Loucy (cell line): ENCODE measurements at regions not wholly inside any gene's neighbourhood (a gene's known extent, or its start where the extent isn't known, plus 50 kb on each side); places are given as distances from the start of the nearest gene placed in this dataset.

Experiments used
- H2AFZ ChIP-seq: fragments of 200-600 bp; sonication (generic); 2 replicates; pipeline ENCODE4 v1.6.0; 2016; ENCODE audit warnings: antibody characterized with exemption, mild to moderate bottlenecking, low read length, moderate library complexity
- H3F3A ChIP-seq: fragments of 200-600 bp; 2 replicates; pipeline ENCODE4 v1.6.0; 2016; ENCODE audit warnings: antibody characterized with exemption, low read depth, mild to moderate bottlenecking
- H3K27me3 ChIP-seq: fragments of 200-600 bp; sonication (generic); 2 replicates; pipeline ENCODE4 v1.6.1; 2014; ENCODE audit warnings: low read length, mild to moderate bottlenecking; ENCODE audit not compliant: insufficient read depth, poor library complexity, severe bottlenecking
- H3K36me3 ChIP-seq: fragments of 200-600 bp; sonication (generic); 2 replicates; pipeline ENCODE4 v1.6.1; 2016; ENCODE audit warnings: low read length; ENCODE audit not compliant: insufficient read depth
- H3K4me1 ChIP-seq: fragments of 200-600 bp; sonication (generic); 2 replicates; pipeline ENCODE4 v1.5.1; 2014; ENCODE audit warnings: low read length, mild to moderate bottlenecking; ENCODE audit not compliant: insufficient read depth, poor library complexity, severe bottlenecking
- H3K4me2 ChIP-seq: fragments of 200-600 bp; sonication (generic); 2 replicates; pipeline ENCODE4 v1.6.0; 2014; ENCODE audit warnings: antibody characterized with exemption, low read length, low read depth, mild to moderate bottlenecking; ENCODE audit not compliant: poor library complexity, severe bottlenecking
- H3K4me3 ChIP-seq: fragments of 200-600 bp; sonication (generic); 2 replicates; pipeline ENCODE4 v1.5.1; 2014; ENCODE audit warnings: low read length, mild to moderate bottlenecking, mixed read lengths; ENCODE audit not compliant: poor library complexity, severe bottlenecking
- H3K79me2 ChIP-seq: fragments of 200-600 bp; sonication (generic); 2 replicates; pipeline ENCODE4 v1.6.1; 2014; ENCODE audit warnings: low read length; ENCODE audit not compliant: insufficient read depth
- H3K9ac ChIP-seq: fragments of 200-600 bp; sonication (generic); 2 replicates; pipeline ENCODE4 v1.6.0; 2014; ENCODE audit warnings: mild to moderate bottlenecking, low read depth, low read length, moderate library complexity; ENCODE audit not compliant: poor library complexity, severe bottlenecking
- H3K9me2 ChIP-seq: fragments of 200-600 bp; sonication (generic); replicated peaks from 2 replicates; pipeline ENCODE4 v1.6.1; 2016; ENCODE audit warnings: low read depth, low read length, mixed read lengths
- H3K9me3 ChIP-seq: fragments of 200-600 bp; sonication (generic); 2 replicates; pipeline ENCODE4 v1.6.1; 2014; ENCODE audit warnings: mild to moderate bottlenecking, antibody characterized with exemption, low read length, low read depth; ENCODE audit not compliant: insufficient read depth
- H4K20me1 ChIP-seq: fragments of 200-600 bp; sonication (generic); 2 replicates; pipeline ENCODE4 v1.6.0; 2014; ENCODE audit warnings: antibody characterized with exemption, low read length, mild to moderate bottlenecking; ENCODE audit not compliant: insufficient read depth, poor library complexity, severe bottlenecking
- EZH2phosphoT487 ChIP-seq: fragments of 200-600 bp; IDR thresholded peaks from 2 replicates; pipeline ENCODE4 v1.6.1; 2018; ENCODE audit warnings: antibody characterized with exemption, mild to moderate bottlenecking, moderate library complexity, borderline replicate concordance
- TF ChIP-seq, protein P1 (sequence below): fragments of 200-600 bp; sonication (generic); conservative IDR thresholded peaks from 2 replicates; pipeline ENCODE4 v1.5.1; 2014; ENCODE audit warnings: mild to moderate bottlenecking, antibody characterized with exemption, low read length

DNA sequence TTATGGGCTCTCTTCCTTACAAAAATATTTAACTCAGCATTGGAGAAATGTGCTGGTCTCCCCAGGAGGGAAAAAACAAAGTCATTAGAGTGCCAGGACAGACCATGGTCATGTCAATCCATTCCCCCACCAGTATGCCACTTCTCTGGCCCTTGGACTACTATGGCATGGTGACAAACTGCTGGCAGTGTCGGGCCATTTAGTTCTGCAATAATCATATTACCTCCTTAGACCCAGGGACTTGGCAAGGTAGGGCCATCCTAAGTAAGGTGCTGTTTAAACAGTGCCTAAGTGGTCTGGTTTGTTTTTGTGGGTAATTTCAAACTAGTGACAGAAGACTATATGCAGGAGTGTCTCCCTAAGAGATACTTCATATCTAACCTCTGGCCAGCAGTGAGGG, 177.8 kb upstream of the STK32A start:
- Histone ChIP-seq H3K9me2 (no peaks in the 10 kb centered on the region), H4K20me1 (no peaks in the 10 kb centered on the region), H3F3A (no peaks in the 10 kb centered on the region), H3K4me2 (no peak overlapping the region), H3K4me3 (no peak overlapping the region), H3K9ac (no peak overlapping the region), H3K9me3 (no peaks in the 10 kb centered on the region), H3K79me2 (no peaks in the 10 kb centered on the region), H2AFZ (no peak overlapping the region), H3K4me1 (no peaks in the 10 kb centered on the region), H3K36me3 (no peaks in the 10 kb centered on the region), H3K27me3 (no peaks in the 10 kb centered on the region)
- TF ChIP-seq EZH2phosphoT487, result no peak
- TF ChIP-seq, protein P1, sequence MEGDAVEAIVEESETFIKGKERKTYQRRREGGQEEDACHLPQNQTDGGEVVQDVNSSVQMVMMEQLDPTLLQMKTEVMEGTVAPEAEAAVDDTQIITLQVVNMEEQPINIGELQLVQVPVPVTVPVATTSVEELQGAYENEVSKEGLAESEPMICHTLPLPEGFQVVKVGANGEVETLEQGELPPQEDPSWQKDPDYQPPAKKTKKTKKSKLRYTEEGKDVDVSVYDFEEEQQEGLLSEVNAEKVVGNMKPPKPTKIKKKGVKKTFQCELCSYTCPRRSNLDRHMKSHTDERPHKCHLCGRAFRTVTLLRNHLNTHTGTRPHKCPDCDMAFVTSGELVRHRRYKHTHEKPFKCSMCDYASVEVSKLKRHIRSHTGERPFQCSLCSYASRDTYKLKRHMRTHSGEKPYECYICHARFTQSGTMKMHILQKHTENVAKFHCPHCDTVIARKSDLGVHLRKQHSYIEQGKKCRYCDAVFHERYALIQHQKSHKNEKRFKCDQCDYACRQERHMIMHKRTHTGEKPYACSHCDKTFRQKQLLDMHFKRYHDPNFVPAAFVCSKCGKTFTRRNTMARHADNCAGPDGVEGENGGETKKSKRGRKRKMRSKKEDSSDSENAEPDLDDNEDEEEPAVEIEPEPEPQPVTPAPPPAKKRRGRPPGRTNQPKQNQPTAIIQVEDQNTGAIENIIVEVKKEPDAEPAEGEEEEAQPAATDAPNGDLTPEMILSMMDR, result no peak

DNA sequence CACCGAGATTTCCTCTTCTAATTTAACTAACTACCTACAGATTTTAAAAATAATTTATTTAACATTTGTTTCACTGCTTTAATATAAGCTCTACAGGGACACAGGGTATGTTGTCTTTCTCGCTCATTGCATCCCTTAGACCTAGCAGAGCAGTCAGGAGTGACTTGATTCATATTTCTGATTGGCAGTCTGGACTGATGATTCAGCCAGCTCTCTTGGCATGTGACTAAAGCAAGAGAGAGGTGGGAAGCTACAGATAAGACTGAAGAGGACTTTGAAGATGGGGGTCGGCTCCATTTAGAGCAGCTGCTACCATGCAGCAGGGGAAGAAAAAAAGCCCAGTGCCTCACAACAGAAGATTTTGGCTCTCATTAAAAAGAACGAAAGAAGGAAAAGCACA, 173.4 kb upstream of the STK32A start:
- no peaks in the 10 kb centered on the region for H3K4me1 ChIP-seq
- H3F3A ChIP-seq, result no peaks in the 10 kb centered on the region
- no peak overlapping the region for H3K4me3 ChIP-seq
- no peaks in the 10 kb centered on the region for H3K36me3 ChIP-seq
- TF ChIP-seq EZH2phosphoT487, result no peak
- TF ChIP-seq, protein P1, result no peak
- no peak overlapping the region for H3K9ac ChIP-seq
- no peaks in the 10 kb centered on the region for H3K9me2 ChIP-seq
- H4K20me1 ChIP-seq, result no peaks in the 10 kb centered on the region
- H3K79me2 ChIP-seq, result no peaks in the 10 kb centered on the region
- H3K27me3 ChIP-seq, result no peaks in the 10 kb centered on the region
- H3K4me2 ChIP-seq, result no peak overlapping the region
- no peaks in the 10 kb centered on the region for H3K9me3 ChIP-seq
- H2AFZ ChIP-seq, result no peak overlapping the region

DNA sequence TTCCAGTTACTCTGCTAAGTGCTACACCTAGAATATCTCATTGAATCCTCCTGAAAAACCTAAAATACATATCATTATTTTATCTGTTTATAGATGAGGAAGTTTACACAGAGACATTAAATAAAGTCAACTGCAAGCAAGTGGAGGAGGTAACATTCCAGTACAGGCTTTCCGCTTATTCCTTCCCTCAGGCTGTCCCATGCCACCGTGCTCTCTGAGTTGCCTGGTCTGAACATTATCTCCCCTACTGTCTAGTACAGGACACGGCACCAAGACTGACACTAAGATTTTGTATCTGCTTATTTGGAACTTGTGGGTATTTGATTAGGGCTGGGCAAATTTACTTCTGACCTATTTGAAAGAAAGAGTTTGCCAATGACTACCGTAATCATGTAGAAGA, 172.4 kb upstream of the STK32A start:
- Histone ChIP-seq H2AFZ (no peak overlapping the region), H3K36me3 (no peaks in the 10 kb centered on the region), H4K20me1 (no peaks in the 10 kb centered on the region), H3K4me3 (no peak overlapping the region), H3K4me1 (no peaks in the 10 kb centered on the region), H3K9me2 (no peaks in the 10 kb centered on the region), H3K79me2 (no peaks in the 10 kb centered on the region), H3K9me3 (no peaks in the 10 kb centered on the region), H3K4me2 (no peak overlapping the region), H3K9ac (no peak overlapping the region), H3K27me3 (no peaks in the 10 kb centered on the region), H3F3A (no peaks in the 10 kb centered on the region)
- TF ChIP-seq EZH2phosphoT487, result no peak
- TF ChIP-seq, protein P1, result no peak
